ENCODE measurements at regions not wholly inside any gene's neighbourhood (a gene's known extent, or its start where the extent isn't known, plus 50 kb on each side); places are given as distances from the start of the nearest gene placed in this dataset.
"Not testable (repeated sequence)": the region's sequence is repeated elsewhere in the genome, so short reads cannot be mapped to it uniquely, and the experiment has no call there.

DNA sequence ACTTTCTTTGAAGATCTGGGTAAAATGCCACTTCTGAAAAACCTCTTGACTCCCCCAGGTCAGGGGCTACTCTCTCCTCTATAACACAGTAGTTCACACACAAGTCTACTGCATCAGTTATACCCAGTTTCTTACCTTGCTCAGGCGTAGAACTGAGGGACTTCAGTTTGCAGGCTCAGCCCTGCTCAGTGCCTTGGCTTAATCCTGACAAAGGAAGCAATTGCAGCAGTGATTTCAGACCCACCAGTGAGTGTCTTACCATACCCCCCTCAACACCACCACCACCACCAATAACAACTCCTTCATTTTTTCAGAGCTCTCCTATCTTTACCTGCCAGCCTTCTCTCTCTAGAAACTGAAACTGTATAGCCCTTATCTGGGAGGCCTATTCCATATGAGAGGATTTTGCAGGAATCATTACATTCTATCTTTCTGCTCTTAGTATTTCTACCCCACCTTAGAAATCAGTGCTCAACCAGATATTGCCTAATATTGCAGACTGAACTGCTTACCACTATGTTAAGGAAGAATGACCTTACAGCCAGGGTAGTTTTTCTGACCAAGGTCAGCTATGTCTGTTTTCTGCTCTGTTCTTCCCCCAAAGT is 105.5 kb upstream of the S1PR1 start:
- TF ChIP-seq CTCF (IDR thresholded peaks at IDR 0.05; ENCODE audit: borderline replicate concordance, control extremely low read depth, extremely low read depth, insufficient read depth, missing control alignments), result no peak
- no peak for DNase-seq (ENCODE audit: low spot score)
- in situ Hi-C loops (cut with MboI; ENCODE audit: low sequenced_read_pairs, unreplicated experiment), result loop anchor here (10.0 kb wide), 1 partner anchor 103 kb away; the partner anchor contains the start of gene S1PR1

- no peak for DNase-seq (ENCODE audit: low spot score)
- TF ChIP-seq CTCF (IDR thresholded peaks at IDR 0.05; ENCODE audit: borderline replicate concordance, control extremely low read depth, extremely low read depth, insufficient read depth, missing control alignments), result no peak
- in situ Hi-C loops (cut with MboI; ENCODE audit: low sequenced_read_pairs, unreplicated experiment), result loop anchor here (10.0 kb wide), 1 partner anchor 104 kb away; the partner anchor contains the start of gene S1PR1
These were observed 105.1 kb upstream of the DPH5 start for GRCh38 chr1:101130673-101131072.

DNA sequence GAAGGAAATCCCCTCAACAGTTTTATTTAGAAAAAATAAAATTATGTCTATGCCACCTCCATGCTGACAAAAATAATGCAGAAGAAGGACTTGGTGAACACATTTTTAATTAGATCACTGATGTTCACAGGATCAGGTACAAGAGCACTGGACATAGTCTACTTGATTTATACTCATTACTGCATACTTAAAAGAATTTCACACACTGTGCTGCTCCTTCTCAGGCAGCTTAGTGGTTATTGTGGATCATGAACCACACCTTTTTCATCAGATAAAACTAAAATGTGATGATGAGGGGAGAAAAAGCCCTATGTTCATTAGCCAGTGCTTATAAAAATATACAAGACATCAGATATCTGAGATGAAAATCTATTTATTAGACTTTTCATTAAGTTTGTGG is 103.3 kb upstream of the DPH5 start:
- DNase-seq (ENCODE audit: low spot score), result no peak
- in situ Hi-C loops (cut with MboI; ENCODE audit: low sequenced_read_pairs, unreplicated experiment), result no loop called here
- no peak for TF ChIP-seq CTCF (IDR thresholded peaks at IDR 0.05; ENCODE audit: borderline replicate concordance, control extremely low read depth, extremely low read depth, insufficient read depth, missing control alignments)

GRCh38 chr1:101128211-101128727 is 102.7 kb upstream of the DPH5 start:
- TF ChIP-seq CTCF (IDR thresholded peaks at IDR 0.05; ENCODE audit: borderline replicate concordance, control extremely low read depth, extremely low read depth, insufficient read depth, missing control alignments), result no peak
- in situ Hi-C loops (cut with MboI; ENCODE audit: low sequenced_read_pairs, unreplicated experiment), result no loop called here
- DNase-seq (ENCODE audit: low spot score), result peak; percentile 25

DNA sequence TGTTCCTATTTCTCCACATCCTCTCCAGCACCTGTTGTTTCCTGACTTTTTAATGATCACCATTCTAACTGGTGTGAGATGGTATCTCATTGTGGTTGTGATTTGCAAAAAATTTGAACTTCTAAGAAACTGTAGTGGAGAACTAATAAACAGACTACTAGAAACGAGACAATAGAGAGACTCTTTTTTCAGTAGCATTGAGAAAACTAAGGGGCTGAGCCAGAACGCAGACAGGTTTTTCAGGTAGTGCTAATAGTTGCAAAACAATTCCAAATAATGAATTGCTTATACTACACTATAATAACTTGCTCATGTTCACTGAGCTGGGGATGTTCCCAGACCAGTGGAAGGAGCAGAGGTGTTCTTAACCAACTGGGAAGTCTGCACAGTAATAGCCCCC is 98.8 kb upstream of the DPH5 start:
- no peak for DNase-seq (ENCODE audit: low spot score)
- in situ Hi-C loops (cut with MboI; ENCODE audit: low sequenced_read_pairs, unreplicated experiment), result no loop called here
- no peak for TF ChIP-seq CTCF (IDR thresholded peaks at IDR 0.05; ENCODE audit: borderline replicate concordance, control extremely low read depth, extremely low read depth, insufficient read depth, missing control alignments)

DNA sequence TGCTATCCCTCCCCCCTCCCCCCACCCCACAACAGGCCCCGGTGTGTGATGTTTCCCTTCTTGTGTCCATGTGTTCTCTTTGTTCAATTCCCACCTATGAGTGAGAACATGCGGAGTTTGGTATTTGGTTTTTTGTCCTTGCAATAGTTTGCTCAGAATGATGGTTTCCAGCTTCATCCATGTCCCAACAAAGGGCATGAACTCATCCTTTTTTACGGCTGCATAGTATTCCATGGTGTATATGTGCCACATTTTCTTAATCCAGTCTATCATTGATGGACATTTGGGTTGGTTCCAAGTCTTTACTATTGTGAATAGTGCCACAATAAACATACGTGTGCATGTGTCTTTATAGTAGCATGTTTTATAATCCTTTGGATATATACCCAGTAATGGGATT is 98.3 kb upstream of the DPH5 start:
- in situ Hi-C loops (cut with MboI; ENCODE audit: low sequenced_read_pairs, unreplicated experiment); DNase-seq (ENCODE audit: low spot score): not testable (repeated sequence)

DNA sequence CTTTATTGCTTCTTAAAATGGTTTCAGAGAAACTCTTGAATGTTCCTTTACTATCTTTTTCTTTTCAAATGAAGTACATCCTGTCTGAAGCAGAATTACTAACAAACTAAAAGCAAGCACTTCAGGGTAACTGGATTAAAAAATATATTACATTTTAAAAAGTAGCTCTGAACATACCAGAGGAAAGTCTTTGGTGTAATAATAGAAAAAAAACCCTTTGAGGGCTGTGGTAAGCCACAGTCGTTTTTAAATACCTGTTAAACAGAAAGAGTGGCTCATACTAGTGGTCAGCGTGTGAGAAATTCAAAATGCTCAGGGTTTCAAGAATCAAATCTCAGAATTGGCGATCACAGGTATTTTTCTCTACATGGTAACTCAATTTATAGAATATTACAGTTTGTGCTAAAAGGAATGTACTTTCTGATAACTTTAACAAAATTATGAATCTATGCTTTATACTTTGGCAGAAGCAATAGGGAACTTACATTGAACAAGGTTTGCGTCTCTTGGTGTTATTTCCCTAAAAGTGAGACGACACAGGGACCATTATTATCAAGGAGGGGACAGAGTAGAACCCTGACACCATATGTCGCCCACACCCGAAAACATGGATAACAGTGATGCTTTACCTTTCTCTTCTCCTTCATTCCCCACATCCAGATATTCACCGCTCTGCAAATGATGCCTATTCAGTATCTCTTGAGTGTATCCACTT is 97.0 kb upstream of the DPH5 start:
- in situ Hi-C loops (cut with MboI; ENCODE audit: low sequenced_read_pairs, unreplicated experiment), result no loop called here
- TF ChIP-seq CTCF (IDR thresholded peaks at IDR 0.05; ENCODE audit: borderline replicate concordance, control extremely low read depth, extremely low read depth, insufficient read depth, missing control alignments), result no peak
- peak; percentile 45 for DNase-seq (ENCODE audit: low spot score)
